Stomach (tissue), 4 donors: ENCODE measurements at regions not wholly inside any gene's neighbourhood (a gene's known extent, or its start where the extent isn't known, plus 50 kb on each side); places are given as distances from the start of the nearest gene placed in this dataset.
"Not testable (repeated sequence)": the region's sequence is repeated elsewhere in the genome, so short reads cannot be mapped to it uniquely, and the experiment has no call there.

Experiments
- POLR2A ChIP-seq, 4 donors: fragments of 450-650 bp; IDR thresholded peaks; one replicate each; pipeline ENCODE4 v1.6.1; 2016; ENCODE audit warnings: antibody characterized with exemption in 4 of 4, control low read depth in 2 of 4, mild to moderate bottlenecking in 1 of 4, moderate library complexity in 1 of 4
- TF ChIP-seq, protein P1 (sequence below), 7 experiments: fragments of 450-650 bp in 4 of 7; fragments of 200-600 bp in 3 of 7; sonication (generic) in 3 of 7; IDR thresholded peaks; one replicate each; pipeline ENCODE4 v1.5.1; 2016 to 2019; ENCODE audit warnings: antibody characterized with exemption in 7 of 7, control low read depth in 2 of 7, mild to moderate bottlenecking in 1 of 7

DNA sequence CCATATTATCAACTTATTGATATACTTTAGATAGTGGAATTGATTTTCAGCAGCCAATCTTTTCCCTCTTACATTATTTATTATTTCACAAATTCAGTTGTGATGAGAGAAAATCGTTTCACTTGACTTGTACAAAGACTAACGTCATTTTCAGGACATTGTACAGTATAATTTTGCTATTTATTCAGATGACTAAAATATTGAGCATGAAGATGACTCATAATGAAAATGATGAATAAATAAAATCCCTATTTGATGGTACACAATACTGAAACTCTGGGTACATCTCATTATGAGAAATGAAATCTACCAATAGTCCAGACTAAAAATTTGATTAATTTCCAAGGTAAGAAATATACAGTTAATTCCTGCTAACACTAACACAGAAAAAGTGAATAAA, 316.4 kb downstream of the CCDC74A start:
- TF ChIP-seq, protein P1, sequence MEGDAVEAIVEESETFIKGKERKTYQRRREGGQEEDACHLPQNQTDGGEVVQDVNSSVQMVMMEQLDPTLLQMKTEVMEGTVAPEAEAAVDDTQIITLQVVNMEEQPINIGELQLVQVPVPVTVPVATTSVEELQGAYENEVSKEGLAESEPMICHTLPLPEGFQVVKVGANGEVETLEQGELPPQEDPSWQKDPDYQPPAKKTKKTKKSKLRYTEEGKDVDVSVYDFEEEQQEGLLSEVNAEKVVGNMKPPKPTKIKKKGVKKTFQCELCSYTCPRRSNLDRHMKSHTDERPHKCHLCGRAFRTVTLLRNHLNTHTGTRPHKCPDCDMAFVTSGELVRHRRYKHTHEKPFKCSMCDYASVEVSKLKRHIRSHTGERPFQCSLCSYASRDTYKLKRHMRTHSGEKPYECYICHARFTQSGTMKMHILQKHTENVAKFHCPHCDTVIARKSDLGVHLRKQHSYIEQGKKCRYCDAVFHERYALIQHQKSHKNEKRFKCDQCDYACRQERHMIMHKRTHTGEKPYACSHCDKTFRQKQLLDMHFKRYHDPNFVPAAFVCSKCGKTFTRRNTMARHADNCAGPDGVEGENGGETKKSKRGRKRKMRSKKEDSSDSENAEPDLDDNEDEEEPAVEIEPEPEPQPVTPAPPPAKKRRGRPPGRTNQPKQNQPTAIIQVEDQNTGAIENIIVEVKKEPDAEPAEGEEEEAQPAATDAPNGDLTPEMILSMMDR (IDR thresholded peaks at IDR 0.05): not testable (repeated sequence)
- not testable (repeated sequence) for TF ChIP-seq POLR2A (IDR thresholded peaks at IDR 0.05)
